ENCODE measurements at regions not wholly inside any gene's neighbourhood (a gene's known extent, or its start where the extent isn't known, plus 50 kb on each side); places are given as distances from the start of the nearest gene placed in this dataset.

DNA sequence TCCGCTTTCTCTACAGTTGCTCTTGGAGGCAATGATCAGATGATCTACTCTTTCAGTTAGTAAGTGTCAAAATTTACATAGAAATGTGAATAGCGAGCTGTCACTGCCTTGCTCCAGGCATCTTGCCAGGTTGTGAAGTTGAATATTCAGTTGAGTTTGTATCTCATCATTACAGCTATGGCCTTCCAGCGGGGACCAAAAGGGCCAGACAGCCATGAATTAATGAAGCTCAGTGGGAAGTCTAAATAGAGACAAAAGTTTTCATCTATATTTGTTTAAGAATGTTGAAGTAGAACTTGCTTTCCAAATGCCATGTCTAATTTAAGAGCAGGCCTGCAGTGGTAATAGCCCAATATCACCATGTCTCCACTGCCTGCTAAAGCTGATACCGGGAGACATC is 387.8 kb downstream of the FLRT2 start:
- TF ChIP-seq CTCF (IDR thresholded peaks at IDR 0.05; ENCODE audit: poor library complexity, severe bottlenecking) (no peak), EZH2 (IDR thresholded peaks at IDR 0.05; ENCODE audit: borderline replicate concordance, insufficient read depth, low read length, poor library complexity, severe bottlenecking) (no peak), MXI1 (conservative IDR thresholded peaks at IDR 0.05; ENCODE audit: poor library complexity, severe bottlenecking) (no peak), EP300 (conservative IDR thresholded peaks at IDR 0.05; ENCODE audit: poor library complexity, severe bottlenecking) (no peak)
